Stimulated activated CD4-positive, alpha-beta T cell treated with anti-CD3 and anti-CD28 coated beads, Interleukin-15, amount 100 ng/mL, for 24 hours (primary cell): ENCODE measurements at regions not wholly inside any gene's neighbourhood (a gene's known extent, or its start where the extent isn't known, plus 50 kb on each side); places are given as distances from the start of the nearest gene placed in this dataset.

ENCODE experiments used
- DNase-seq: peaks from one replicate; pipeline ENCODE4 v3.0.0-alpha.2; 2020

DNA sequence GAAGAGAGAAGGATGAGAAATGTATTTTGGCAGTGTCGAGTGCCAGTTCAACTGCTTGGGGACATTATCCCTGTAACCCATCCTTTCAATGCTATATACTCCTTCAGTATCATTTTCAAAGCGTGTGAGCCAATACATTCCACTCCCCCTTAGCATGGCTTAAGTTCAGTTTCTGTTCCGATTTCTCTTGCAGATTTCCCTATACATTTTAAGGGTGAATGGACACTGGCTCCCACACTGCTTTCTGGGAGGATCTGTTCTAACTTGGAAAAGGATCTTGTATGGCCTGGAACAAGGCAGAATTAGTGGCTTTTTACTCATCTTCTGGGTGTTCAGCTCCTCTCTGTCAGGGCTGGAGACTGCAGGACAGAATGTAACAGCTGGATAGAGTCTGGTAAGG lies 333.8 kb downstream of the HAPSTR1 start:
- DNase-seq, result no peak

DNA sequence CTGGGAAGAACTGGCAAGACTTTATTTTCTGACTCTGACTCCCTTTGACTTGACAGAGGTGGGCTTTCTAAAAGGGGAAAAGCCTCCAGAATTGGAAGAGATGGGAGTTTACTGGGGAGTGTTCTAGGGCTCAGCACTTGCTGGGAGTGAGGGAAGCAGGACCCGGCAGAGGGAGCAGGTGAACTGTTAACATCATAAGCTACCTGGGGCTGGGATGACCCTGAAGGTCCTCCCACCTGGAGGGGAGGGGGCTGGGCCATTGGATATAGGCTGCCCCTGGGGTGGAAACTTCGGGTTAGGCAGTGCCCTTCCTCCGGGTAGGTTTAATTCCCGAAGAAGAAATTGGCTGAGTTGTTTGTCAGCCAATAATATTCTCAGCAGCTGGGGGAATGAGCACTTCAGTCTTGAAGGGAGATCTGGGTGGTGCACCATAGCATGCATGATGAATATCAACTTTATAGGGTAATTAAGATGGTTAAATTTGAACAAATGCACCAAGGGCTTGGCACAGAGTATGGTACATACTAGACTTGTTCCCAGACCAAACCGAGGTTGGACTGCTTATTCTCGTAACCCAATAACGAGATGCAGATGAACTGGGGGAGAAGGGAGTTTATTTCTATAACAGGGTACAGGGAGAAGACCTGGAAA lies 337.0 kb downstream of the HAPSTR1 start:
- no peak for DNase-seq

DNA sequence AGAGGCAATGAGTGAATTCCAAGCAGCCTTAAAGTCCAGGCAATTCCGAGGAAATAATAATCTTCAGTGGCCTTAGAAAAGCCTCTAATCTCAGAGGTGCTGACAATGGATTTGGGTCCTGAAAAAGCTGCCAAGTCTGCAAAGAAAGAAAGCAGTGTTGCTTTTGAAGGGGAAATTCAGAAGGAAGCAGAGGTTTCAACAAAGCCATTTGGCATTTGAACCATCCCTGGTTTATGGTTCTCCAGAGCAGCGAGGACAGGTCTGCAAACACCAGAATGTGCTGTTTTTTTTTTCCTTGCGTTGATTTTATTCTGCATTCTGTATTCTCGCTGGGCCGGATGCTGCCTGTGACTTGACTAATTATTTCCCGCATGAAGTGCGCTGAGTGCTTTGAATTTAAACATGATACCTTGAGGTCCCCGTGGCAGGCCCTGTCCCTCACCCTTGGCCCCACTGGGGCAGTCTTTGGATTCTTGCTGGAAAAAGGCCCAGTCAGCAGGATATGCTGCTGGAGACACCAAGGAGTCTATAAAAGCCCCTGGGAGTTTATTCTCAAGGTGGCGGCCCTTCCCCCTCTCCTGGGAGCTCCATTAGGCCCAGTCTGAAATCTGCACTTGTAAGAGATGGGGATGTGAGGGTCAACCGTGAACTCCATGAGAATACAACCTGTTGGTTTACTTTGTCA lies 338.3 kb downstream of the HAPSTR1 start:
- DNase-seq, result no peak

DNA sequence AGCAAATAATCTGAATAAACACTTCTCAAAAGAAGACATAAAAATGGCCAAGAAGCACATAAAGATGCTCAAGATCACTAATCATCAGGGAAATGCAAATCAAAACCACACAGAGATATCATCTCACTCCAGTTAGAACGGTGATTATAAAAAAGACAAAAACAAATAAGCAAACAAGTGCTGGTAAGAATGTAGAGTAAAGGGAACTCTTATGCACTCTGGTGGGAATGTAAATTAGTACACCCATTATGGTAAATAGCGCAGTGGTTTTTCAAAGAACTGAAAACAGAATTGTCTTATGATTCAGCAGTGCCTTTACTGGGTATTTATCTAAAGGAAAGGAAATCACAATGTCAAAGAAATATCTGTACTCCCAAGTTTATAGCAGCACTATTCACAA lies 343.2 kb downstream of the HAPSTR1 start:
- no peak for DNase-seq

DNA sequence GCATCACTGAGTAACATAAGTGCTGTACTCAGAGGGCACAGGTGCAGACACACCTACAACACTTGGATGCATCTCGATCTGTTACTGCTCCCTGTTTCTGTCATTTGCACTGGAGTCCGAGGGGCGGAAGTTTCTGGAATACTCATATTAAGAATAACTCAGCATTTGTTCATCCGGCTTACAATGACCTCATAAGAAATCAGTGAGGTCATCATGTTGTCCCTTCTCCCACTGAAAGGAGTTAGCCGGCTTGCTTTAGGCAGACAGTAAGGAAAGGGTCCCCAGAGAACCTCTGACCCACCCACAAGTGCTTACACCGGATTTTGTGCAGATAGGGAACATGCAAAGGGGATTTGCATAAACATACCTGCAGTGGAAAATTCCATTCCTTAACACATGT lies 344.7 kb downstream of the HAPSTR1 start:
- no peak for DNase-seq

DNA sequence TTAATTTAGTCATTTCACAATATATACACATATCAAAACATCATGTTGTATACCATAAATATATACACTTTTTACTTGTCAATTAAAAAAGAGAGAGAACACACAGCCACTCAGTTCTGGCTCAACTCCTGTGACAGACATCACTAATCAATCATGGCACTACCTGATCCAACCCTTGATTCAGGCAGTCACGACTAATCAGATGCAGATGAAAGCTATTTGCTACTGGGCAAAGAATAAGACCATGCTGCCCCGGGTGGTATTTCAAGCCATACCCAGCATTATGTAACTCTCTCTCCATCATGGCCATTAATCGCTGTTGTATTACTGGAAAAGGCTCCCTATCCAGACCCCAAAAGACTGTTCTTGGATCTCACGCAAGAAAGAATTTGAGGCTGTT lies 345.7 kb downstream of the HAPSTR1 start:
- no peak for DNase-seq

DNA sequence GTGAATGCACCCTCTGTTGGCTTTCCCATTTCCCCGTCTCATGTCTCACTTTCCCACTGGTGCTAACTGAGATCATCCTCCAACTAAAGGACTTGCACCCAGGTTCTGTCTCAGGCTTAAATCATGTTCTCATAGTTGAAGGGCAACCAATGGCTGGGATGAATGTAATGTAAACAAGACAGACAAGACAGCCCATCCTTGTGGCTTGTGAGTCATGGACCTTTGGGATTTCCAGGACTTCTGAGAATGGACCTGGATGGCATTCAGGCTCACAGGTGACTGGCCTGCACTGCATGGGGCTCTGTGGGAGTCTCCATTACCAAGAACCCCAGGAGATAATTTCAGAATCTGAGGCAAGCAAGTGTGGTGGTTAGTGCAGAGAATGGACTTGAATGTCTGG lies 347.5 kb downstream of the HAPSTR1 start:
- no peak for DNase-seq

DNA sequence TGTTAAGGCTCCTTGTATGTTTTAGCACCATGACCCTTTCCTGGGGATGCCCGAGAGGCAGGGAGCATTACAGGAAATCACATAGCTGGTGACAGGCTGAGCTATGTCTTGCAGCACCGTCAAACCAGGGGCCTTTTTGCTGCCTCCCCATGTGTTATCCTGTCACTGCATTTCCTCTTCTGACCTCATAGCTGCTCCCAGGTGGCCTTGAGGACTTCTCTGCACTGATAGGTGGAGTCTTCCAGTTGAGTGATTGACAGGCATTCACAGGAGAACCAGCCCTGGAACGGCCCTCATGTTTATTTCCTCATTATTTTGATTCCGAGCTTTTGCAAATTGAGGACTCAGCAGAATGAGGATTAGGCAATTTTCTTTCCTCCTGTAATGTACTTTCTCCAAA lies 349.6 kb downstream of the HAPSTR1 start:
- DNase-seq, result no peak

DNA sequence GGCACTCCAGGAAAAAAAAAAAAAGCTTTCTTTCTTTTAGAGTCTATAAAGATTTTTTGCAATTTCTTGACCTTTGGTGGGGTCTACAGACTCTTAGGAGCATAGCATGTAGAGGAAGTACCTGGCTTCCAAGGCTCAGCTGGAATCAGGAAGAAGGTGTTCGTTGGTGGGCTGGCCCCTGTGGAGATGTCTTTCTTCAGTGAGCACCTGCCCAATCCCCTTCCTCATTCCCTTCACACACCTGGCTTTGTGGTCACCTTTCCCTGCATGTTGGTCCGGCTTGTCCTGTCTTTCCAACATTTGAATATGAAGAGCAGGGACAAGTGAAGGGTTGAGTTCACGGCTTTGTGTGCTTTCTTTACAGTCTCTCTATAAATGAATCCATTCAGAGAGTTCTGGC lies 352.4 kb downstream of the HAPSTR1 start:
- no peak for DNase-seq

DNA sequence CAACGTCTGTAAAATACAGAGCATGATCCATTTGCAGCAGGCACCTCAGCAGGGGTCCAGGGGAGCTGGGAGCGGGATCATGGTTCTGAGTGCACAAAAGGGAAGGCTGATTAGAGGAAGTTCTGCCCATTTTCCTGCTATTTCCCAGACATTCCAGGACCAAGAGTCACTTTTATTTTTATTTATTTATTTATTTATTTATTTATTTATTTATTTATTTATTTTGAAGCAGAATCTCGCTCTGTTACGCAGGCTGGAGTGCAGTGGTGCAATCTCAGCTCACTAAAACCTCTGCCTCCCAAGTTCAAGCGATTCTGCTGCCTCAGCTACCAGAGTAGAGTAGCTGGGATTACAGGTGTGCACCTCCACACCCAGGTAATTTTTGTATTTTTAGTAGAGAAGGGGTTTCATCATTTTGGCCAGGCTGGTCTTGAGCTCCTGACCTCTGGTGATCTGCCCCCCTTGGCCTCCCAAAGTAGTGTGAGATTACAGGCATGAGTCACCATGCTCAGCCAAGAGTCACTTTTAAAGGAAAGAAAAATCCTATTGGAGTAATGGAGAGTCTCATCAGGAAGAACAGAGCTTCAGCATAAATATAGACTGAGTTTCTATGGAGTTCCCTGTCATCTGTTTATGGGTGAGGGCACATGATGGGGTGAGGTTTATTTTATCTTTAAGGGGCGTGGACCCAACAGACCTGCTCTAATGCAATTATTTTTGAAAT lies 355.2 kb downstream of the HAPSTR1 start:
- no peak for DNase-seq

DNA sequence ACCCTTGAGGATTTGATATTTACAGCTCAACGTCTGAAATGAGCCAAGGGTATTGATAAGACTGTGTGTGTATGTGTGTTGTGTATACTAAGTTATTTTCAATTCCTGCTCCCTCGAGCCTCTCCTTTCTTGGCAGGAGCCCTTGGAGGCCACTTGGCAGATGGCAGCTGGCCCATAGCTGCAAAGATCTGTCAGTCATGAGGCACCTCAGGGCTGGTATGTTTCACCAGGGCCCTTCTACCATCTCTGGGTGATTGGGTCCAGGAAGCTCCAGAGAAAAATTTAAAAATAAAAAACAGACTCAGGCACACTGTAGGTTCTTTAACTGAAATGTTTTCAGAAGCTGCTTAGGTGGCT lies 355.7 kb downstream of the HAPSTR1 start:
- no peak for DNase-seq

DNA sequence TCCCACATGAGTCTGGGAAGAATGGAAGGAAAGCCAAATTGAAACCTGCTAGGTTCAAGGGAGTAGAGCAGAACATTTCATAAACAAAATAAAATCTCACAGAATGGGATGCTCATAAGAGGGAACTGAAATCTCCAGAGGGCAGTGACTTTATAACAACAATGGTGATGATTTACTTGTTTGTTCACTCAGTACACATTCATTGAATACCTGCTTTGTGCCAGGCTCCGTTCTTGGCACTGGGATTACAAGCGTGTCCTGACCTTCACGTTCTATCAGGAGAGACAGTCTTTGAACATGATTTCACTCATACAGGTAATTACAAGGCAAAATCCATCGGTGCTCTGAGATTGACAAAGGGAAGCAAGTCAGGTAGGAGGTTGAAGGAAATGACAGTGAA lies 356.3 kb downstream of the HAPSTR1 start:
- DNase-seq, result no peak

DNA sequence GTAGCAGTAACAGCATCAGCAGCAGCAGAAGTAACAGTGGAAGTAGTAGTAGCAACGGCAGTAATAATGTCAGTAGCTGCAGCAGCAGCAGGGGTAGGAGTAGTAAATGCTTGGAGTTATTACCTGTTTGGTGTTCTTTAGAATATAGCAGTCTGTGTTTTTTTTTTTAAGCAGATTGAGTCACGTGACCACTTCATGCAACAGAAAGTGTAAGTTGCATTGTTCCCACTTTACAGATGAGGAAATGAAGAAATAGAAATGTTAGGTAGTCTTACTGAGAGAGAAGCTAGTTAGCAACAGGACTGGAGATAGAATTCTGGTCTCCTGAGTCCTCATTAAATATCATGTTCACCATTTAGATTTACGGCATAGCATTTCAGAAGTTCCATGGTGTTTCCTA lies 358.2 kb downstream of the HAPSTR1 start:
- DNase-seq, result no peak

DNA sequence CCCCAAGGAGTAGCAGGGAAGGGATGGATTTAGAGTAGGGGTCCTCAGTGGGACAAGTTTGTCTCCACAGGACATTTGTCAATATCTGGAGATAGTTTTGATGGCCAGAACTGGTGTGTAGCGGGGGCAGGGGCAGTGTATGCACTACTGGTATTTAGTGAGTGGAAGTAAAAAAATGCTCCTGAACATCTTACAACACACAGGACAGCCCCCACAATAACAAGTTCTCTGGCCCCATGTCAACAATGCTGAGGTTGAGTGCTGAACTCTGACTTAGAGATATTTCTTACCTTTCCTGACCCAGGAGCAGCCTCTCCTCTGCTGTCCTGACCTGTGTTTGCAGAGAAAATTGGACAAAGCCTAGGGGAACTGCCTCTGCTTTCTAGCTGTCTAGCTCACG lies 365.8 kb downstream of the HAPSTR1 start:
- no peak for DNase-seq

DNA sequence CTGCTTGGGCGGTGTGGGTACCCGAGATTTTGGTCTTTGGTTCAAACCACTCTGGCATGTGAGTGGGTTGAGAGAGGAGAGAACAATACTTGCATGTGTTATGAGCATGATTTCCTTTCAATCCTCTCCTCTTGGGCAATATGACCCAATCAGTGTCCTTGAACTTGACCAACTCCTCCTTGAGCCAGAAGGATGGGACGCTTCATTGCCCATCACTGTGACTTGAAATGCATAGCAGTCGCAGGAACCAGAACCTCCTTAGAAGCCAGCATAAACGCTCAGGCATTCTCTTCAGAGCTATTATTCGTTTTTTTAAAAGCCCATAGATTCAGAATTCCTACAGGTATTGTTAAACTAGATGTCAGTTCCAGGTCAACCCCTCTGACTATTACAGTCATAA lies 367.4 kb downstream of the HAPSTR1 start:
- DNase-seq, result no peak

DNA sequence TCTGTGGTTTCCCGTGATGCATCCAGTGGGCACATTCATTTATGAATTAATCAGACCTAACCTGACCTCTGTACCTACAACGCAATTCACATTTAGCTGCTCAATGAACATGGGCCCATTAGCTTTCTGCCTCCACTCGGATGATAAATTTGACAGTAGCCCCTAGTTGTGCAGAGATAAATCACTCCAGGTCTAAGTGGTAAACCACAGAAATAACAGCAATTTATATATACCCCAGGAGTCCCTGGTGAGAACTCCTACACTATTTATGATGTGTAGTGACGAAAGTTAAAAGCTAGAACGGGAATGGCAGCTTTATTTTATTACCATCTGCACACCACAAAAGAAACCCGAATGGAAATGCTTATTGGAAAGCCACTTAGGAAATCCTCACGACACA lies 371.5 kb downstream of the HAPSTR1 start:
- DNase-seq, result no peak

DNA sequence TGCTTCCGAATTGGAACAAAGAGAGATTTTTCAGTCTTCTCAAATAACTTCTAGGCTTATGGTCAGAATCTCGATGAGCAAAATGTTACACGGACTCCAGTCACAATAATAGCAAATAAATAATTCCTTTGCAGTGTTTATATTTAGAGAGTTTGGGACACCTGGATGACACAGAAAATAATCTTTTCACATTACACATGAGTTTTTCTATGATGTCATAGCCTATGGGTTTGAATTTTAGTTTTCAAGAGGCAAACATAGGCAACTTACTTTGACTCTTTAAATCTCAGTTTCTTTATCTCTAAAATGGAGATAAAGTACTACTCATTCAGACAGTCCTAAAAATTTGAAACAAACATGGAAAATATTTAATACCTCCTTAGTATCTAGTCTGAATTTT lies 372.0 kb downstream of the HAPSTR1 start:
- no peak for DNase-seq

DNA sequence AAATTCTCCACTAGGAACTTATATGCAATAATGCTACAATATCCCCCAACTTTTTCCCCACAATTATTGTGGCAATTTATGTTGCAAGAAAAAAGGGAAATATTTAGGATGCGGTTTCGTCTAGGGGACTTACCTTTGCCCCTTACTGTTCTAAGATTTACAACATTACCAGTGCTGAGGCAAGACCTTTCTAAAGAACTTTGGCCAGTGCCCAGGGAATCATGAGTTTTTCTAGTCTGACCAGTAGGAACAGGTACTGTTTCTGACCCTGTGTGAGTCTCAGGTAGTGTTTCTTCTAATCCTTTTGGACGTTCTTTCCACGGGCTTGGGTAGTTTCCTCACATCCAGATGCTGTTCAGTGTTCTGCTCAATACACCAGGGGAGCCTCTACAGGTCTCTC lies 373.7 kb downstream of the HAPSTR1 start:
- no peak for DNase-seq

DNA sequence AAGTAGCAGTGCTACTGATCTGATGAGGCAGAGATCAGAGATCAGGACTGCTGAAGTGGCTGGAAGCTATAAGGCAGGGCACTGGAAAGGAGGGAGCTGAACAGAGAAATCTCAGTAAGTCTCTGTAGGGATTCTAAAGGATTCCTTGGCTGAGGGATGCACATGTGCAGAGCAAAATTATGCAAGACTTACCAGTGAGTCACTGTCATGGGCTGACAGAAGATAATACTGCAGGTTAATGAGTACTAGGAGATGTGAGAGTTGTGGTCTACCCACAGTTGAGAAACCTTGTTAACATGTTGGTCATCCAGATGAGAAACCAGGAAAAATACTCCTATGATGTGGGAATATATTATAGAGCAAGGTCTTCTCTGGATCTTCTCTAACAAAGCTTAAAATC lies 378.1 kb downstream of the HAPSTR1 start:
- DNase-seq, result no peak

DNA sequence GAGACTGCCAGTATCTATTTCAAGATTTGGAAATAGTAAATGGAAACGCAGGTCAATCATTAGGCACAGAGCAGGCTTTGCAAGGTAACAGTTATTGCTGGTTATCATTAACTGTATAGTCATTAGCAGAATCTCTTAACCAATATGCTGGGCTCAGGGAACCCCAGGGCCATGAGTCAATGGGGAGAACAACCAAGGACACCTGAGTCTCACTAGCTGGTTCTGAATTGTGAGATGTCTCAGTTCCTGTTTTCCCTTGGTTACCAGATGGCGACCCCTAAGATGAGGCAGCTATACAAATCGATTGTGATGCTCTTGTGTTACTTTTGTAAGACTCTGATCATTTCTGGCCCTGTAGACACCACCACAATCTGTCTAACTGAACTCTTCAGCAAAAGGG lies 385.3 kb downstream of the HAPSTR1 start:
- DNase-seq, result no peak

DNA sequence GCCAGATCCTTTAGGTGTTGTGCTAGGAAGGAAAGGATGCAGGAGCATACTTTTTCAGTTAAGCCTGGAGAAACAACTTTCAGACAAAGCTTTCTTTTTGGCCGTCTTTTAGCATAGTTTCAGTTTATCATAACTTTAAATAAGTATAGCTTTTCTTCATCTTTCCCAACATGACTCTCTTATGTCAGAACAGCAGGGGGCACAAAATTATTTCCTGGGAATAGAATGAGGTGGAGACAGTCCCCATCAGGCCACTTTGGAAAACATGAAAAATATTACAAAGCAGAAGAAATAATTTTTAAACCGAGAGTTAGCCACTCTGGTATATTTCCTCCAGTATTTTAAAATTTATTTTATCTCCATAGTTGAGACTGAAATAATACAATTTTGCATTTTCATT lies 387.6 kb downstream of the HAPSTR1 start:
- DNase-seq, result no peak

DNA sequence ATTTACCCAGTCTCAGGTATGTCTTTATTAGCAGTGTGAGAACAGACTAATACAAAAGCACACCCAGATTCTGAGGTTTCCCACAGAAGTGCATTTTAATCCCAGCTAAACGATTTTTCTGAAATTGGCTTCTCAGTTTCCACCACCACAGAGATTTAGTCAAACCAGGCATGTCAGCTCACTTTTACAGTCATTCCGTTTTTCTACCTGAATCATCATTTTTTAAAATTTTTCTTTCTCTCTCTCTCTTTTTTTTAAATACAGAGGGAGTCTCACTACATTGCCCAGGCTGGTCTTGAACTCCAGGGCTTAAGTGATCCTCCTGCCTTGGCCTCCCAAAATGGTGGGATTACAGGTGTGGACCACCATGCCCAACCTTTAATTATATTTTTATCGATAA lies 389.1 kb downstream of the HAPSTR1 start:
- DNase-seq, result no peak

DNA sequence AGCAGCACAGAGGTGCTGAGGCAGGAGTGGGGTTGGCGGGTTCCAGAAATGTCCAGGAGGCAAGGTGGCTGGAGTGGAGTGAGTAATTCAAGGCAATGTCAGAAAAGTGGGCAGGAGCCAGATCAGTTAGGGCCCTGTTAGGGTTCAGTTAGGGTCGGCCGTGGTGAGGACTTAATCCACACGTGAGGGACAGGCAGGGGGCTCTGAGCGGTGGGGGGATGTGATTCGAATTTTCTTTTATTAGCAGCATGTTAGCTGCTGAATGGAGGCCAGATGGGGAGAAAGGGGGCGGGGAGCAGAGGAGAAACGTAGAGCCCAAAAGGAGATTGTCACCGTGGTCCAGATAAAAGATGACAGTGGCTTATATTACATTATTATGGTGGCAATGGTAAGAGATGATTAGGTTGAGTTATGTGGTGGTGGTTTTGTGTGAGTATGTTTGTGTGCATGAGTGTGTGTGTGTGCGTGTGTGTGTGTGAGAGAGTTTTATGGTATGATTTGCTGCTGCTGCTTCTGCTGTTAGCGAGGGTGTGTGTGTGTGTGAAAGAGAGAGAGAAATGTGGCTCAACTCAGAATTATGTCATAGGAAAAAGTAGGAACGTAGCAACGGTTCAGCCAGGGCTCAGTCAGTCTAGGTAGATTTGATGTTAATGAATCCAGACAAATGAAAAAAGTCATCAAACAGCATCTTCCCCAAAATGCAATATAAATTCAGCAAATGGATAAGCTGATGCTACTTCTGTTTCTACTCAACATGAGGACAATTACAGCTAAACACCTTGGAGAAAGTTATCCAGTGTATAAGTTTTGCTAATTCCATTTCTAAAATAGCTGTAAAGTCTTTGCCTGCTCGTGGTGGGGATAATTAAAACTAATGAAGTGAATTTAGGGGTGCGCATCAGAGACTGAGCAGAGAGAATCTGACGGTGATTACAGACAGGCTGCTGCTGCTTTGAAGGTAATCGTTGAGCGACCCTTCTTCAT lies 390.6 kb downstream of the HAPSTR1 start:
- DNase-seq, result no peak
